ENCODE measurements at regions not wholly inside any gene's neighbourhood (a gene's known extent, or its start where the extent isn't known, plus 50 kb on each side); places are given as distances from the start of the nearest gene placed in this dataset.

DNA sequence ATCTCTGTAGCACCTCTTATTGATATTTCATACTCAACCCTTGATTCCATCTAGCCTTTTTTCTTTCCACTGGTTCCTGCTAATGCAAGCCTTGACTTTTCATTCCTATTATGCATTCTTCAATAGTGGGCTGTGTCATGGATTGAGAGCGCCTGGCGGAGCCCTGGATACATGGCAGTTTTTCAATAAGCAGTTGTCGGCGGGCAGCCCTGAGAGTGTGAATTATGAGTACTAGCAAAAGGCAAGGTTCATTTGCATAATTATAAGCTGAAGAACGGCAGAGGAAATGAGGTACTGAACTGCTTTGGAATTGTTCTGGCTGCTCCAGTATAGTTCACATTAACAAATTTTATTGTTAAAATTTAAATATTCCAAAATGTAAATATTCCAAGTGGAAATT is 339.7 kb upstream of the VCX start:
- no peak overlapping the region for H3K4me2 ChIP-seq (ENCODE audit: low read length)
- no peak overlapping the region for H2AFZ ChIP-seq
- H3K4me3 ChIP-seq (ENCODE audit: low read depth, low read length) = no peak overlapping the region
- H3K27ac ChIP-seq = no peak overlapping the region
- no peaks in the 10 kb centered on the region for H3K36me3 ChIP-seq (ENCODE audit: control insufficient read depth, insufficient read depth, low read length)
- no peaks in the 10 kb centered on the region for H3K4me1 ChIP-seq
- no peaks in the 10 kb centered on the region for H3K79me2 ChIP-seq
- H3K9ac ChIP-seq = no peak overlapping the region
- H3K27me3 ChIP-seq (ENCODE audit: control insufficient read depth, insufficient read depth, low read length) = no peaks in the 10 kb centered on the region
- no peaks in the 10 kb centered on the region for H3K9me3 ChIP-seq (ENCODE audit: control insufficient read depth, low read length)
- TF ChIP-seq, protein P1, sequence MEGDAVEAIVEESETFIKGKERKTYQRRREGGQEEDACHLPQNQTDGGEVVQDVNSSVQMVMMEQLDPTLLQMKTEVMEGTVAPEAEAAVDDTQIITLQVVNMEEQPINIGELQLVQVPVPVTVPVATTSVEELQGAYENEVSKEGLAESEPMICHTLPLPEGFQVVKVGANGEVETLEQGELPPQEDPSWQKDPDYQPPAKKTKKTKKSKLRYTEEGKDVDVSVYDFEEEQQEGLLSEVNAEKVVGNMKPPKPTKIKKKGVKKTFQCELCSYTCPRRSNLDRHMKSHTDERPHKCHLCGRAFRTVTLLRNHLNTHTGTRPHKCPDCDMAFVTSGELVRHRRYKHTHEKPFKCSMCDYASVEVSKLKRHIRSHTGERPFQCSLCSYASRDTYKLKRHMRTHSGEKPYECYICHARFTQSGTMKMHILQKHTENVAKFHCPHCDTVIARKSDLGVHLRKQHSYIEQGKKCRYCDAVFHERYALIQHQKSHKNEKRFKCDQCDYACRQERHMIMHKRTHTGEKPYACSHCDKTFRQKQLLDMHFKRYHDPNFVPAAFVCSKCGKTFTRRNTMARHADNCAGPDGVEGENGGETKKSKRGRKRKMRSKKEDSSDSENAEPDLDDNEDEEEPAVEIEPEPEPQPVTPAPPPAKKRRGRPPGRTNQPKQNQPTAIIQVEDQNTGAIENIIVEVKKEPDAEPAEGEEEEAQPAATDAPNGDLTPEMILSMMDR (IDR thresholded peaks at IDR 0.05) = no peak

DNA sequence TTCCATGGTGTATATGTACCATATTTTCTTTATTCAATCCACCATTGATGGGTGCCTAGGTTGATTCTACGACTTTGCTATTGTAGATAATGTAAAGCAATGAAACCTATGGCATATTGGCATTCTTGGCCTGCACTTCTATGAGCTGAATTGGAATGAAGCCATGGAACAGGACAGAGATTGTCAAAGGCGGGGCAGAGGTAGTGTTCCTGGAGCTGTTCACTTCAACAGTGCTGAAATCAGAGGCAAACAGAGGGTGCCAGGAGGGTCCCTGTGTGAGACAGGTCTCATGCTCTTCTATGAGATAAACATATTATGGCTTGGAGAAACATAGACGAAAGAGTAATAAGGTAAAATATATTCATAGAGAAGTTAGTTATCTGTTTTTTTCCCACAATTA is 342.6 kb upstream of the VCX start:
- H3K27me3 ChIP-seq (ENCODE audit: control insufficient read depth, insufficient read depth, low read length) = no peaks in the 10 kb centered on the region
- no peaks in the 10 kb centered on the region for H3K9me3 ChIP-seq (ENCODE audit: control insufficient read depth, low read length)
- no peaks in the 10 kb centered on the region for H3K36me3 ChIP-seq (ENCODE audit: control insufficient read depth, insufficient read depth, low read length)
- no peaks in the 10 kb centered on the region for H3K79me2 ChIP-seq
- TF ChIP-seq, protein P1 (IDR thresholded peaks at IDR 0.05) = no peak
- no peak overlapping the region for H3K4me2 ChIP-seq (ENCODE audit: low read length)
- H2AFZ ChIP-seq = no peak overlapping the region
- H3K27ac ChIP-seq = no peak overlapping the region
- H3K4me3 ChIP-seq (ENCODE audit: low read depth, low read length) = no peak overlapping the region
- H3K9ac ChIP-seq = no peak overlapping the region
- H3K4me1 ChIP-seq = no peaks in the 10 kb centered on the region

DNA sequence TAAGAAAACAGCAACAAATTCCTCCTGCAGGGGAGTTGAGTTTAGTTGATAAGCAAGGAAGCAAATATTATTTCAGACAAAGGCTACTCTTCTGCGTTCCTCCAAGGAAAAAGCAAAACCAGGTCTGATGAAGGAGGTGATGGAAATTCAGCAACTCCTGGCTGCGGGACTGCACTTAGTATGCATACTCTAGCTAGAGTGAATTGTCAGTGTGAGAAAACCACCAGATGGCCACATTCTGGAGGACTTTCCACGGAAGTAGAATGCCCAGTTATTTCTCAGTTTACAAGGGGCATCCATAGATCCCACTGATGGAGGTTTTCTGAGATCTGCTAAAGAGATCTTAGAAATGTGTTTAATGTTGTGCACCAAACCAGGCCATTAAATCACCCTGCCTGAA is 338.6 kb upstream of the PUDP start:
- Histone ChIP-seq H3K9me3 (ENCODE audit: control insufficient read depth, low read length) (no peaks in the 10 kb centered on the region), H3K27me3 (ENCODE audit: control insufficient read depth, insufficient read depth, low read length) (no peaks in the 10 kb centered on the region), H3K4me2 (ENCODE audit: low read length) (no peak overlapping the region), H3K9ac (no peak overlapping the region), H3K4me3 (ENCODE audit: low read depth, low read length) (no peak overlapping the region), H3K36me3 (ENCODE audit: control insufficient read depth, insufficient read depth, low read length) (no peaks in the 10 kb centered on the region), H3K27ac (no peak overlapping the region), H2AFZ (no peak overlapping the region), H3K4me1 (no peaks in the 10 kb centered on the region), H3K79me2 (no peaks in the 10 kb centered on the region)
- TF ChIP-seq, protein P1 (IDR thresholded peaks at IDR 0.05) = no peak

DNA sequence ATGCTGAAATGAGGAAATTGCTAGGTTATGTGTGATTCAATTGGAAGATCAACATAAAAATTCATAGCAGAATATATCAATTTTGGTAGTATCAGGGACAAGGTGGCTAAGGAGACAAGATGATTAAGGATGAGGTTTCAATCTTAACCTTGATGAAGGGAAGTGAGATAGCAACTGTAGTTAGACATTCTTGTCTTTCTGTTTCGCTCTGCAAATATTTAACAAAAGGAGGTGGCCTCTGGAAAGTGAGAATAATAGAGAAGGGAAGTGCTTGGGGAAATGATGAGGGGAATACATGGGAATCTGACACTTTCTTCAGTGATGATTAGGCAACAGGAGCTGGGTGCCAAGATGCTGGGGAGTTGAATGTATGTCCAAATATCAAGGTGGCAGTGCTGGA is 337.1 kb upstream of the PUDP start:
- H3K27ac ChIP-seq = no peak overlapping the region
- H3K9me3 ChIP-seq (ENCODE audit: control insufficient read depth, low read length) = no peaks in the 10 kb centered on the region
- H3K9ac ChIP-seq = no peak overlapping the region
- no peaks in the 10 kb centered on the region for H3K4me1 ChIP-seq
- H3K4me3 ChIP-seq (ENCODE audit: low read depth, low read length) = no peak overlapping the region
- no peaks in the 10 kb centered on the region for H3K79me2 ChIP-seq
- no peaks in the 10 kb centered on the region for H3K36me3 ChIP-seq (ENCODE audit: control insufficient read depth, insufficient read depth, low read length)
- TF ChIP-seq, protein P1 (IDR thresholded peaks at IDR 0.05) = no peak
- H2AFZ ChIP-seq = no peak overlapping the region
- H3K4me2 ChIP-seq (ENCODE audit: low read length) = no peak overlapping the region
- H3K27me3 ChIP-seq (ENCODE audit: control insufficient read depth, insufficient read depth, low read length) = no peaks in the 10 kb centered on the region

DNA sequence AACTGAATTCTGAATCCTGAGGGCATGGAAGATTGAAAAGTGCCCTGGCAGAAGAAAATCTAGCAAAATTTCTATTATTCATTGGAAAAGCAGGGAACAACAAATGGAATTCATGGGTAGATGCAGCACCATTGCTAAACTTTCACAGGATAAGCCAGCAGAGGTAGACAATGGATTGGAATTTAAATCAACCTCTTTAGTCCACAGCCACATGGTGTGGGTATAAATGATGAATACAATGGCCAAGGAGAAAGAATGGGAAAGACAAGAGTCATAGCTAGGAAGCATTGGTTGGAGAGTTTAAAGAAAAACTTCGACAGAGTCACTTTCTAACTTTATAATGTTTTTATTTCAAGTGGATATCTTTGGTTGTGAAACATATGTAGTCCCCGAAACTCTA is 332.8 kb upstream of the PUDP start:
- H3K27me3 ChIP-seq (ENCODE audit: control insufficient read depth, insufficient read depth, low read length) = no peaks in the 10 kb centered on the region
- no peak overlapping the region for H3K27ac ChIP-seq
- no peaks in the 10 kb centered on the region for H3K4me1 ChIP-seq
- H2AFZ ChIP-seq = no peak overlapping the region
- no peak overlapping the region for H3K4me3 ChIP-seq (ENCODE audit: low read depth, low read length)
- H3K9me3 ChIP-seq (ENCODE audit: control insufficient read depth, low read length) = no peaks in the 10 kb centered on the region
- TF ChIP-seq, protein P1 (IDR thresholded peaks at IDR 0.05) = no peak
- H3K36me3 ChIP-seq (ENCODE audit: control insufficient read depth, insufficient read depth, low read length) = no peaks in the 10 kb centered on the region
- H3K9ac ChIP-seq = no peak overlapping the region
- H3K79me2 ChIP-seq = no peaks in the 10 kb centered on the region
- H3K4me2 ChIP-seq (ENCODE audit: low read length) = no peak overlapping the region
